C1 segment of cervical spinal cord (tissue), 14 donors: ENCODE measurements at regions not wholly inside any gene's neighbourhood (a gene's known extent, or its start where the extent isn't known, plus 50 kb on each side); places are given as distances from the start of the nearest gene placed in this dataset.
"Not testable (repeated sequence)": the region's sequence is repeated elsewhere in the genome, so short reads cannot be mapped to it uniquely, and the experiment has no call there.

Experiments used
- DNase-seq, 14 donors: peaks; one replicate each; lab custom pipeline; 2025; lab: John Stamatoyannopoulos, UW

DNA sequence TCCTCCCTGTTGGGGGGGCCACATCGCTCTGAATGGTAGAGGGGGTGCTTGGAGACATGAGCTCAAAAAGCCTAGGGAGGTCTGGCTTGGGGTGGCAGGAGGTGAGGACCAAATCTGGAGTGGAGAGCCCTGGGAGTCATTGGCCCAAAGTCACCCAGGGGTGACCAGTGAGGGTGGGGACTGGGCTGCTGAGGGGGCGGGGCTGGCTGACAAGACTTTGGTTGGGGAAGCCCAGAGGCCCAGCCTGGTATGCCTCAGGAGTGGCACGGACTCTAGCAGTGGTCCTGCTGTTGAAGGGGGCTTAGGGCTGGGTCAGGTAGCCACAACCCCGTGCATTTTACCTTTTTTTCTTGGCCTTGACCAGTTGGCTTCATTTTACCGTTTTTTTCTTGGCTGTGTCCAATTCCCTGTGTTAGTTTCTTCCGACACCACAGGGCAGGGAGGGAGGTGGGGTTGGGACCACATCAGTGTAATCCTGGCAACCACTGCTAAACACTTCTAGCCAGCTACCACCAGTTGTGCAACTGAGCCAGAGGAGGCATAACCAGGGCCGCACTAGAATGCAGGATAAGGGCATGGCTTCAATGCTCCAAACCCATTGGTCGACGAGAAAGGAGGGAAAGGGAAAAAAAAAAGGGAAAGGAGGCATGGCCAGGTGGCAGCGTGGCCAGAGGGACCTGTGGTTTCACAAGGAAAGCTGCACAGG lies 105.3 kb upstream of the C2CD4B start:
- no peak for DNase-seq

DNA sequence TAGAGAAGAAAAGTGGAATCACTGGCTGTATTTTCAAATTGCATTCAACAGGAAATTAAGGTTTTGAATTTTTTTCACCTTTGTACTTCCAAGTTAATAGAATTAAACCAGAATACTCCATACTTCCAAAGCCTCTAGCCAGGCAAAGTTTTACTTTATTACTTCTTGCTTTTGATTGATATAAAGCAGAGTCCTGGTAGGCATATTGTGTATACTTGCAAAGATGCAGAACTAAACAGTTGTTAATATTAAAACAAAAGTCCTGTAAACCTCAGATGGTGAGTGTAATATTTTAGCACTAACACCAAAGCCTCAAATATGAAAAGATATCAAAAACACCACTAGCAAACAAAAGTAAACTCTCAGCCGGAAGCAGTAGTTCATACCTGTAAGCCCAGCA lies 107.2 kb upstream of the C2CD4B start:
- no peak for DNase-seq

DNA sequence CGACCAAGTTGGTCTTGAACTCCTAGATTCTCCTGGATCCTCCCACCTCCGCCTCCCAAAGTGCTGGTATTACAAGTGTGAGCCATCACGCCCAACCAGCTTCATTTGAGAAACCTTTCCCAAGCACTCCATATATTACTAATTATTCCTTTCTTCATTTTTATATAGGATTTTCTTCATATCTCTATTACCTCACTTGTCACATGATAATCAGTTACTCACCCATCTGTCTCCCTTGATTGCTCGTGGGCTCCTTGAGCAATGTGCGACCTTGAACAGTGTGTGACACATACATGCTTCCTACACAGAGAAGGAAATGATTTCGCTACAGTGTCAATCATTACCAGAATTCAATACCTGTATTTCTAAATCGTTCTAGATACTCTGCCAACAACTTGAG lies 110.7 kb upstream of the C2CD4B start:
- DNase-seq, result no peak

DNA sequence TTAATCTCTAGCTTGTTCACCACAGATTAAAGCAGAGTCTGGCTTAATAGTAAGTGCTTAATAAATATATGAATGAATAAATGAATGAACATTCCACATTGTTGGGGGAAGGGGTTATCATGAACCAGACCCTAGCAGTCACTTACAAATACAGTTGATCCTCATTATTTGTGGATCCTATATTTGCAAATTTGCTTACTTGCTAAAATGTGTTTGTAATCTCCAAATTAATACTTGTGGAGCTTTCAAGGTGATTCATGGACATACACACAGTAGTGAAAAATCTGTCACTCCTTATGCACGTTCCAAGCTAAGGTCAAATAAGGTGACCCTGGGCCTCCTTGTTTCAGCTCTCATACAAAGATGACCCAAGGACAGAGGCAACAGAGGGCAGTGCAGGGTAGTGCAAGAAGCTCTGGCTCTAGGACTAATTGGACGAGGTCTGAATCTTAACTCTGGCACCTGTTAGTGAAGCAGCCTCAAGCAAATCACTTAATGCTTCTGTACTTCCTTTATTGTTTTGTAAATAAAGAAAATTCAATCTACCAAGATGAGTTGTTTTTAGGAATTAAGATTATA lies 112.8 kb upstream of the C2CD4B start:
- no peak for DNase-seq

DNA sequence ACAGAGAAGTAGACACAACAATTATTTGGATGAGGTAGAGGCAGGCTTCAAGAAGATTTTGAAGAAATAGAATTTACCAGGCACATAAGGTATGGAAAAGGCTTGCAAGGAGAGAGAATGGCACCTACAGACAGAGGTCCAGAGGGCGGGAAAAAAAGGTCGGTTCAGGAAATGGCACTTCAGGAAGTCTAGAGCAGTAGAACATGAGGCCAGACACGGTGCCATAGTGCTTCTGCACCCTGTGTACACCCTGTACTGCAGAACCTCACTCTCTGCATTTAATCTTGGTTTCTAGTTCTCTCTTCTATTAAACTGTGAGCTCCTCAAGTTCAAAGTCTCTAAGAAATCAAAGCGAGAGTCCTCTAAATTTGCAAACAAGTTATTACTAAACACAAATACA lies 113.4 kb upstream of the C2CD4B start:
- DNase-seq, result no peak

DNA sequence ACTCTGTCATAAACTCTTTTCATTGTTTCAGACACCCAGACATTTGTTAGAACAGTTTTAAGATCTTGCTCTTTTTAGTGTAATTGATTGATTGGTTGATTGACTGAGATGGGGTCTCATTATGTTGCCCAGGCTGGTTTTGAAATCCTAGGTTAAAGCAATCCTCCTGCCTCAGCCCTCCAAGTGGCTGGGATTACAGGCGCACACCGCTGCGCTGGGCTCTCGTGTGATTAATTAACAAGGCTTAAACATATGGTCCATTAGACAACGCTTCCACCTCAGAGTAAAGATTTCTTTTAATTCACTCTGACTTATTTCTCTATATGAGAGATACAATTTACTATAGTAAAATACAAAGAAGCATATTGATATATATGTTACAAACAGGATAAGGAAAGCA lies 114.0 kb upstream of the C2CD4B start:
- no peak for DNase-seq

DNA sequence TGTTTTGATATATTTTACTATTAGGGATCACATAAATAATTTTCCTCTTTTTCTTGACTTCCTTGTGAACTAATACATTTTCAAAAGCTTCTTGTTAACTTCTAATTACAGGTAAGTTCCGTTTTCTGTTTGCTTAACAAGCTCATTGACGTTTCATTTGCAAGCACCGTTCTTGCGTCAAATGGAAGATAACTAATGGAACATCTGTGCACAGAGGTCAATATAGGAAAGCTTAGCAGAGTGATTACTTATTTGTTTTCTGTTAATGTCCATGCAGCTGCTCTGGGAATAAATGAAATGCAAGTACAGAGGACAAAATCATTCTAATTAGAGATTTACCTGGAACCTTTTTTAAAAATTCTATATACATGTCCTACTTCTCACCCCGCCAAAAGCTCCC lies 115.5 kb upstream of the C2CD4B start:
- DNase-seq, result no peak

DNA sequence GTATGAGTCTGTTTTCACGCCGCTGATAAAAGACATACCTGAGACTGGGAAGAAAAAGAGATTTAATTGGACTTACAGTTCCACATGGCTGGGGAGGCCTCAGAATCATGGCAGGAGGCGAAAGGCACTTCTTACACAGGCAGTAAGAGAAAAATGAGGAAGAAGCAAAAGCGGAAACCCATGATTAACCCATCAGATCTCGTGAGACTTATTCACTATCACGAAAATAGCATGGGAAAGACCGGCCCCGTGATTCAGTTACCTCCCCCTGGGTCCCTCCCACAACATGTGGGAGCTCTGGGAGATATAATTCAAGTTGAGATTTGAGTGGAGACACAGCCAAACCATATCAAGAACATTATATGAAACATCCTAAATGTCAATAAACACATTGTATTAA lies 116.7 kb upstream of the C2CD4B start:
- not testable (repeated sequence) for DNase-seq

DNA sequence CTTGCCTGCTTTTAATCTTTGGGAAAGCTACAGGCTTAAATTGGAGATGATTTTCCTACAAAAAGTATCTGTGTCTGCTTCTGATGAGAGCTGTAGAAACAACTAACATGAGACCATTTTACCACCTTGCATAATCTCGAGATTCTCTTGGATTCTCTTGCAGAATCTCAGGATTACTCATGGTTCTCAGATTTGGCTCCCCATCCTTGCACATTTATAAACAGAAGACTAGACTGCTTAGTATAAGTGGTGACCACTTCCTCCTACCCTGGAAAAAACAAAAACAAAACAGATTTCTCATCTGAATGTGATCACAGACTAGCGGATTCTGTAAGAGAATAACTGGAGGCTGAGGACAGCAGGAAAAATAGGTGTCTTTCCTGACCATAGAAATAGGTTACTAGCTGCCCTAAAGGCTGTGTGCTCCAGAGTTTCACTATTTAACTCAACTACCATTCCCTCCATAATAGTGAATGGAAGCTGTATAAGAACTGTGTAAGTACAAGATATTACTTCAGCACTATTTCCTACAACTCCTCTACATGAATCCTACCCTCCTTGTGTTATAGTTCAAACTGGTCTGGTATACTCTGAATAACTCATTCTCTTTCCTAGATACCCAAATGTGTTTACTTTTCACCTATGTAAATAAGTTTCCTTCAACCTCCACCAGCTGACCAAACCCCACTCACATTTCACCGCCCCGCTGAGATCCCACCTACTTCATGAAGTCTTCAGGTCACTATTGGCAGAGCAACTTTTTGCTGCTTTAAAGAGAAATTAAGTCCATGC lies 122.2 kb upstream of the C2CD4B start:
- DNase-seq, result no peak

DNA sequence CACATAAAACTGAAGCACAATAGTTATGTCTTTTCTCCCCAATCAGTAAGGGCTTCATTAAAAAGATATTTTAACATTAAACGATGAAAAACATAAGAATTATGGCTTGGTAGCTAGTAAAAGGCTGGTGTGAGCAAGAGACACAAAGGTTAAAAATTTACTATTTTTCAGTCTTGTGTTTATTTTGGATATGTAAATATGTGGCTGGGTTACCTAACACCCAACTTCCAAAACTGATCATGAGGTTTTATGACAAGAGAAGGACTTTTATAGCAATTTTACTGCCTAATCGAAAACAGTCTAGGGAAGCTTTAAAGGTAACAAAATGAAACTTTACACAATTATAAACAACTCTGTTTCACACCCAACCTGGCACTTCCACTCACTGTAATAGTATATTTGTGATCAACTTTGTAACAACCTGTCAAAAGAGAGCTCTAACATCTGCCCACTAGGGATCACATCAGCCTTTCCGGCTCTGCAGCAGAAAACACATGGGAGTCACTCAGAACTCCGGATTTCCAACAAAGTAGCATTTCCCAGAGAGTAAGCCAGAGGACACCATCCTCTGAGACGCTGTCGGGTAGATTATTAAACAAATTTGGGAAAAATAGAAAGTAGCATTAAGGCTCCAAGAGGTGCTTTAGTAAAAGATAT lies 123.4 kb upstream of the C2CD4B start:
- no peak for DNase-seq

DNA sequence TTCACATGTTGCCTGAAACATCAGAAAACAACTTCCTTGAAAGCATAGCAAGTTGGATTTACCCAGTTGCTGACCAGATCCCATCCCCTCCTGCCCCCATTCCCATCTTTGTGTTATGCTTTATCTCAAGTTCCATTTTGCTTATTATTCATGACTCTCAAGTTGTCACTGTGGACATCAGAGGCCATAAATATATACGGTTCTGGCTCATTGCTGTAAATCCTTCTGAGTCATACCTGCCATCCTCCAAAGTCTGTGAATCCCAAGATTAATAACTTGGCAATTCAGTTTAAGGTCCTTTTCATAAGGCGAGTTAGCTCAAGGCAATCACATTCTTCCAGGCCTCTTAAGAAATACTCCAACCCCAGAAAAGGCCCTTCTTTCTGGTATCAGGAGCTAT lies 126.2 kb upstream of the C2CD4B start:
- no peak for DNase-seq

DNA sequence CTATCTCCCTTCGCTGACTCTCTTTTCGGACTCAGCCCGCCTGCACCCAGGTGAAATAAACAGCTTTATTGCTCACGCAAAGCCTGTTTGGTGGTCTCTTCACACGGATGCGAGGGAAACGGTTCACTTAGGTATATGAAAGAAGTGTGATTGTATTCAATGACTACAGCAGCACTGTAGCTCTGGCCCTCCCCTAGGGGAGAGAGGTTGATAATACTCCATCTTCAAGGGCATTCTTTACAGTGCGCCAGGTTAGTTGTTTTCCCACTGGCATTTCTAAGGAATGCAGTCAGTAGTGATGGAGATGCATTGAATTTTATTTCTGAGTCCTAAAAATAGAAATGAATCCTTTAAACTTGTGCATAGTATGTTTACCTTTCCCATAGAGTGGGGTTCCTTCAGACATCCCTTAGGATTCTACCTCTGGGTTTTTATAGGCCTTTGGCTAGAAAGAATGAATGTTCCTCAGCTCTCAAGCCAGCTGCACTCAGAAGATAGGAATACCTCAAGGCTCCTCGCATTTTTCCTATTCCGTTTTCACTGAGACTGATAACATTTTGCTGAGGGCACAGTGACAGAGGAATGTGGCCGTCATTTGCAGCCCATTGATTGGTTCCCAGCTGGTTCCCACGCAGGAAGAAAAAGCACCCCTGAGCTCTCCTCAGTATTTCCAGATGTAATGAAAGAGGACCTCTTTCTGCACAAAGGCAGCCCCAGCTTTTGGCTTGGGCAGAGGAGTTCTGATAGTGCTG lies 131.8 kb upstream of the C2CD4B start:
- no peak for DNase-seq

DNA sequence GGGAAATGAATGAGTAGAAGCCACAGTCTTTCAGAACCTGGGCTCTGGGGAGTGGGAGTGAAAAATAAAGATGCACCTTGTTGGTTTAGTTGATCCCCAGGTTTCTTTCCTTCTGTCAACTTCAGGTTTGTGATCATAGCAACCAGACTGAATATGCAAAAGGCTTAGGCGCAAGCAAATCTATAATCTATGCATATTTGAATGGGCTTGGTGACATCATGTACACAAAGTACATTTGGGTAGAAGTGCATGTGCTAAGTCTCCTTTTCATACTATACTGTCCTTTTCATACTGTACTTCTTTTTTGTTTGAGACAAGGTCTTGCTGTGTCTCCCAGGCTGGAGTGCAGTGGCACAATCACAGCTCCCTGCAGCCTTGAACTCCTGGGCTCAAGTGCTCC lies 132.4 kb upstream of the C2CD4B start:
- DNase-seq, result no peak

DNA sequence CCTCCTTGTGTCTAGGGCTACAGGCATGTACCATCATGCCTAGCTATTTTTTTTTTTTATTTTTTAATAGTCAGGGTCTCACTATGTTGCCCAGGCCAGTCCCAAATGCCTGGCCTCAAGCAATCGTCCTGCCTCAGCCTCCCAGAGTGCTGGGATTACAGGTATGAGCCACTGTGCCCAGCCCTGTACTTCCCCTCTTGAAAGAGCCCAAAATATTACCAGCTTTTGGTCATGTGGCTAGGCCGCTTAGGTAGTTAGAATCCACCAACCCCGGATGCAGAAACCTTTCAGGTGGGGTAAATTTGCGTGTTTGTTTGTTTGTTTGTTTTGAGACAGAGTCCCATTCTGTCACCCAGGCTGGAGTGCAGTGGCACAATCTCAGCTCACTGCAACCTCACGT lies 132.8 kb upstream of the C2CD4B start:
- DNase-seq, result no peak

DNA sequence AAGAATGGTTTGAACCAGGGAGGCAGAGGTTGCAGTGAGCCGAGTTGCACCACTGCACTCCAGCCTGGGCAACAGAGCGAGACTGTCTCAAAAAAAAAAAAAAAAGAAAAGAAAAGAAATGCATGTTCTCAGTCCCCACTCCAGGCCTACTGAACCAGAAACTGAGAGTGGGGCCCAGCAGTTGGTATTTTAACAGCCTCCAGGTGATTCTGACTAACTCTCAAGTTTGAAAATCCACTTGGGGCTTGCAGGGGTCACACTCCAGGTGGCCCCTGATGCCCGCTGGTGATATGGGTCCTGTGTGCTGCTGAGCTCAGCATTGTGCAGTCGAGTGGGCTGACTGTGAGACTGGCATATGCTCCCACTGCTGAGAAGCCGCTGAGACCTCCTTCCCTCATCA lies 133.7 kb upstream of the C2CD4B start:
- no peak for DNase-seq

DNA sequence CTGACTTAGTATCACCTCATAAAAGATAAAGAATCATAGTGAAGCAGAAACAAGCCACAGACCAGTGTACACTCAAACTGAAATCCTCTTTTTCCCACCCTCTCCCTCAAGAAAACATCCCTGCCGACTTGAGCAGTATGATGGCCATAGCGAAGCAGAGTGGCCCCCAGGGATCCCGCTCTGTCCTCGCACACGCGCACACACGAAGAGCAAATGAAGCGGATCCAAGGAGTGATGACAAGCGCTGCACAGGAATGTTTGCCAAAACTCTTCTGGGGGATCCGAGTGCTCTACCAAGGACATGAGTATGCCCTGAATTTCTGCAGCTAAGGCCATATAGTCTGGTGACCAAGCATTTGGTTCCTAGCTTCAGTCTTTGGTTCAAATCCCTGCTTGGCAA lies 134.5 kb upstream of the C2CD4B start:
- no peak for DNase-seq

DNA sequence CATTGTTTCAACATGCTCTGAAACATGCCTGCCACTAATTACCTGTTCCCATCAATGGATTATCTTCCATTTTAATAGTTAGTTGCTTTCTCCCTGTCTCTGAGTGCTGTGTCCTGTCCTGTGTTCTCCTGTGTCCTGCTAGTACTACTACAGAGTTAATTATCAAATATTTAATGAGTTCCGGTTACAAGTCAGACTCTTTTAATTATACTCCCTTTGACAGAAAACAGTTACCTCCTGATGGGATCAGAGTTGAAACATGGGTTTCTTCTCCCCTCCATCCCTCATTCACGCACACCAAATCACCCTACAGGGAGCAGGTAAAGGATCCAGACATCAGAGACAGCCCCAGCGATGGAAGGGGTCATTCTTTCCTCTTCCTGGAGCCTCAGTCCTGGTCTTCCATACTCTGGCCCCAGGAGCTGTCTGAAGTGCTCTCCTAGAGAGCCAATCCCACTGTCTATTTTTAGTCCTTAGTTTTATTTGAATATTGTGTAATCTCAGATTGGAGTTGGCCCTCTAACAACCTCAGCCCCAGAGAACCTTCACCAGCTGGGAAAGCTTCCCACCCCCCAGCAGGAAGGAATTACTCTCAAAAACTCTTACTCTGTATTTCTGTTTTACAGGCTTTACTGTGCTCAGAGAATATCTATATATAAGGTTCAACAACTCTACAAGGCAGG lies 137.0 kb upstream of the C2CD4B start:
- no peak for DNase-seq

DNA sequence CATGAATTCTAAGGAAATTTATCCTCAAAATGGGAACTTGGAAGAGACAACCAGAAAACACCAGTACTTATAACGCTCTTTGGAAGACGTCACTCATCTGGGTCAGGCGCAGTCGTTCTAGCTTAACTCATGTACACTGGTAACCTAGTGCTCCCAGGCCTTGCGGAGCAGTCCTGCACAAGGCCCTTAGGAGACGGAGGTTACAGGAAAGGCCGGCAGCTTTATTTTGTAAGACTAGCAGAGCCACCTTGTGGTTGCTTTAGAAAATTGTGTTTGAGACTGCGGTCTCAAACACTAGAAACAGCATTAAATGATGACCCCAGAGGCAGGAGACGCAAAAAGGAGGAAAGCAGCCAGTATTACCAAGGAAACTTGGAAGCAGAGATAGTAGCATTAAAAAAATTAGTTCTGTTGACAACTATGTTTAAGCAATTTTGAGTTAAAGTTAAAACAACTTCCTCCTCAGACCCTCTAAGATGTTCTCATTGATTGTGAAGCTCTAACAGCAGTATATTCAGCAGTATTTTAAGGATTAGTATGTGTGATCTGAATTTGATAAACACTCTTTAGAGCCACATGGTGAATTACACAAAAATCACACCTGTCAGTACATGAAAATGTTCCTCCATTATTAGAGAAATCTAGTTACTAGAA lies 141.9 kb upstream of the C2CD4B start:
- peak in 8 of 14 donors; percentile 2 to 15 (median 8) for DNase-seq

DNA sequence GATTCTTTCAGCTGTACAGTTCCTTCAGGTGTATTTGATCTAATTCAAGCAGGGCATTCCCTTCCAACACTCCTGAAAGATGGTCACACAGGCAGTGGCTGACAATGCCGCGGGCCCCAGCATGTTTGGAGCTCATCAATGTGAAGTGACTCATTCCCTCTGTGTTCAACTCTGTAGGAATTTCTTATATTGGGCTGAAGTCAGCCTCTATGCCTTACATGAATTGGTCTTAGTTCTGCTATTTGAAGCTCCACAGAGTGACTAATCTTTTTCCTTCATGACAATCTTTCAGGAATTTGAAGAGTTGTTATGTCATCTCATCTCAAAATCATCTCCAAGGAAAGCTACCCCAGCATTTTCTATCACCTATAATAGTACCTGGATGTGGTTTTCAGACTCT lies 142.5 kb upstream of the C2CD4B start:
- DNase-seq, result no peak

DNA sequence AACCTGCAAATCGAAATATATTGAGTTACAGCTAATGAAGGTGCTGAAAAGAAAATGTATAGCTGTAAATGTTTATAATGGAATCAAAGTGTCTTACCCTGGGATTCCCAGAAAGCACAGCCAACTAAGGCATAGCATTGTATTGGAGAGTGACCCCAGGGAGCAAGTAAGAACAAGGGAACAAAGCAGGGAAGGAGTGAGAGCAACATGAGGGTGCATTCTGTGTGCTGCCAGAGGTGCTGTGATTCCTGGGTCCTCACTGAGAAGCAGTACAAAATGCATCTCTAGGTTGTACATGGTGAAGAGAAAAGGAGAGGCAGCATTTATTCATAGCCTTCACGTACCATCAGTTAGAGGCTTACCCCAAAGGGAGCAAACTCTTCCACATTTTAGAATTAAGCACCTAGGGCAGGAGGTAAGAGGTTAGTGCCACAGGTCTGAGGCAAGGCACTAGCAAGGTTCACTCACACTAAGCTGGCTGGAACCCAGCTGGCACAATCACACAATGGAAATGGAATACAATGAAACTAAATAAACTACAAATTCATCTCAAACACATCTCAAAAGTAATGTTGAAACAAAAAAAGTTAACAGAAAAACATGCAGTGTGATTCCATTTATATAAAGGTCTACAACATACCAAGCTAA lies 151.5 kb upstream of the C2CD4B start:
- DNase-seq, result no peak
